ENCODE measurements at regions not wholly inside any gene's neighbourhood (a gene's known extent, or its start where the extent isn't known, plus 50 kb on each side); places are given as distances from the start of the nearest gene placed in this dataset.

DNA sequence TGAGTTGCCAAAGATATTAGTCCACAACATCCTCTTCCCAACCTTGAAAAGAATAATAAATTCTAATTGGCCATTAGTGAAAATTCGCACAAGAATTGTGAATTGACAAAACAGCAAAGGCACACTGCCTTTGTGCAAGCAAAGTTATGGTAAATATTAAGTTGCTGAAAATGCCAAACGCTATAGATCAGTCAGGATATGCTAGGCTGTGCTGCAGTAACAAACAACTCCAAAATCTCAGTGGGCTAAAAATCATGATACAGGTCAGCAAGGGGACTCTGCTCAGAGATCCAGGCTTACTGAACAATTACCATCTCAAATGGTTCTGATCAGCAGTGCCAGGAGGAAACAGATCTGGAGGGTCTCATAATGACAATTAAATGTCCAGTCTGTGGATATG is 238.0 kb upstream of the IGF1R start:
- no peaks in the 10 kb centered on the region for H3K4me1 ChIP-seq (ENCODE audit: insufficient read depth, low read length)
- Mint-ChIP-seq H3K36me3 (ENCODE audit: low read depth, unreplicated experiment) (peaks cover 4% of the 10 kb centered on the region), H3K9me3 (ENCODE audit: unreplicated experiment) (peaks cover 15% of the 10 kb centered on the region), H3K27me3 (ENCODE audit: low read depth, unreplicated experiment) (peaks cover 2% of the 10 kb centered on the region), H3K4me3 (ENCODE audit: unreplicated experiment) (no peak overlapping the region), H3K4me1 (ENCODE audit: low read depth, unreplicated experiment) (peaks cover 14% of the 10 kb centered on the region), H3K27ac (ENCODE audit: unreplicated experiment) (no peak overlapping the region)
- no peak overlapping the region for H3K4me3 ChIP-seq (ENCODE audit: insufficient read depth, low read depth, low read length)
- H4K20me1 ChIP-seq (ENCODE audit: insufficient read depth, low read length) = no peaks in the 10 kb centered on the region
- no peaks in the 10 kb centered on the region for H3K36me3 ChIP-seq (ENCODE audit: insufficient read depth, low read length)
- H3K27me3 ChIP-seq (ENCODE audit: insufficient read depth, low read length) = no peaks in the 10 kb centered on the region
- H2AFZ ChIP-seq (ENCODE audit: low read depth, low read length) = no peak overlapping the region
- FAIRE-seq (no peak), DNase-seq (ENCODE audit: low read depth) (no peak)
- TF ChIP-seq, protein P1, sequence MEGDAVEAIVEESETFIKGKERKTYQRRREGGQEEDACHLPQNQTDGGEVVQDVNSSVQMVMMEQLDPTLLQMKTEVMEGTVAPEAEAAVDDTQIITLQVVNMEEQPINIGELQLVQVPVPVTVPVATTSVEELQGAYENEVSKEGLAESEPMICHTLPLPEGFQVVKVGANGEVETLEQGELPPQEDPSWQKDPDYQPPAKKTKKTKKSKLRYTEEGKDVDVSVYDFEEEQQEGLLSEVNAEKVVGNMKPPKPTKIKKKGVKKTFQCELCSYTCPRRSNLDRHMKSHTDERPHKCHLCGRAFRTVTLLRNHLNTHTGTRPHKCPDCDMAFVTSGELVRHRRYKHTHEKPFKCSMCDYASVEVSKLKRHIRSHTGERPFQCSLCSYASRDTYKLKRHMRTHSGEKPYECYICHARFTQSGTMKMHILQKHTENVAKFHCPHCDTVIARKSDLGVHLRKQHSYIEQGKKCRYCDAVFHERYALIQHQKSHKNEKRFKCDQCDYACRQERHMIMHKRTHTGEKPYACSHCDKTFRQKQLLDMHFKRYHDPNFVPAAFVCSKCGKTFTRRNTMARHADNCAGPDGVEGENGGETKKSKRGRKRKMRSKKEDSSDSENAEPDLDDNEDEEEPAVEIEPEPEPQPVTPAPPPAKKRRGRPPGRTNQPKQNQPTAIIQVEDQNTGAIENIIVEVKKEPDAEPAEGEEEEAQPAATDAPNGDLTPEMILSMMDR (IDR thresholded peaks at IDR 0.05; ENCODE audit: insufficient read depth, low read depth, low read length) = no peak
- TF ChIP-seq EZH2 (IDR thresholded peaks at IDR 0.05; ENCODE audit: insufficient read depth, low read length) = no peak
- no peak overlapping the region for H3K27ac ChIP-seq (ENCODE audit: low read depth, low read length)
- no peaks in the 10 kb centered on the region for H3K79me2 ChIP-seq (ENCODE audit: insufficient read depth, low read length)
- no peaks in the 10 kb centered on the region for H3K9me3 ChIP-seq (ENCODE audit: insufficient read depth, low read depth, low read length)
- H3K9ac ChIP-seq (ENCODE audit: low read length) = no peak overlapping the region
- H3K4me2 ChIP-seq (ENCODE audit: low read length) = no peak overlapping the region

DNA sequence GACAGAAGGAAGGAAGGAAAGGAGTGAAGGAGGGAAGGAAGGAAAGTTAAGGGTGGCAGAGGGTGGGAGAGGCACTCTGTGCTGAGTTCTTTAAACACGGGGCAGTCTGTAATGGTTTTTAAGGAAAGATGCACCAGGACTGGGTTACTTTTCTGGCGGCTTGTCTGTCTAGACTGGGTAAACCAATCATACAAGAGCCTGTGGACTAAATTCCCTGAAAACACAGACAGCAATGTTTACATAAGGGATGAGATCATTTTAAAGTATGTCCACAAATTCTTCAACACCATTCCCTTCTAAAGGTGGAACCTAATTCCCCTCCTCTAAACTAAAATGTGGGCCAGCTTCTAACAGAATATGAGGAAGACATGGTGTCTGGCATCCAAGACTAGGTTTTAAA is 235.5 kb upstream of the IGF1R start:
- no peak overlapping the region for H3K9ac ChIP-seq (ENCODE audit: low read length)
- H3K4me1 Mint-ChIP-seq (ENCODE audit: low read depth, unreplicated experiment) = peaks cover 21% of the 10 kb centered on the region
- no peak overlapping the region for H3K27ac ChIP-seq (ENCODE audit: low read depth, low read length)
- DNase-seq (ENCODE audit: low read depth) (no peak), FAIRE-seq (no peak)
- H3K4me2 ChIP-seq (ENCODE audit: low read length) = no peak overlapping the region
- no peaks in the 10 kb centered on the region for H3K36me3 ChIP-seq (ENCODE audit: insufficient read depth, low read length)
- H2AFZ ChIP-seq (ENCODE audit: low read depth, low read length) = no peak overlapping the region
- H3K4me3 ChIP-seq (ENCODE audit: insufficient read depth, low read depth, low read length) = no peak overlapping the region
- H3K79me2 ChIP-seq (ENCODE audit: insufficient read depth, low read length) = no peaks in the 10 kb centered on the region
- peaks cover 7% of the 10 kb centered on the region for H3K27me3 Mint-ChIP-seq (ENCODE audit: low read depth, unreplicated experiment)
- H3K9me3 Mint-ChIP-seq (ENCODE audit: unreplicated experiment) = peaks cover 22% of the 10 kb centered on the region
- H3K4me3 Mint-ChIP-seq (ENCODE audit: unreplicated experiment) = no peak overlapping the region
- H3K4me1 ChIP-seq (ENCODE audit: insufficient read depth, low read length) = no peaks in the 10 kb centered on the region
- TF ChIP-seq, protein P1 (IDR thresholded peaks at IDR 0.05; ENCODE audit: insufficient read depth, low read depth, low read length) = no peak
- TF ChIP-seq EZH2 (IDR thresholded peaks at IDR 0.05; ENCODE audit: insufficient read depth, low read length) = no peak
- H3K36me3 Mint-ChIP-seq (ENCODE audit: low read depth, unreplicated experiment) = peaks cover 6% of the 10 kb centered on the region
- peak overlapping the region; percentile 73 for H3K27ac Mint-ChIP-seq (ENCODE audit: unreplicated experiment)
- no peaks in the 10 kb centered on the region for H3K9me3 ChIP-seq (ENCODE audit: insufficient read depth, low read depth, low read length)
- H4K20me1 ChIP-seq (ENCODE audit: insufficient read depth, low read length) = no peaks in the 10 kb centered on the region
- no peaks in the 10 kb centered on the region for H3K27me3 ChIP-seq (ENCODE audit: insufficient read depth, low read length)

DNA sequence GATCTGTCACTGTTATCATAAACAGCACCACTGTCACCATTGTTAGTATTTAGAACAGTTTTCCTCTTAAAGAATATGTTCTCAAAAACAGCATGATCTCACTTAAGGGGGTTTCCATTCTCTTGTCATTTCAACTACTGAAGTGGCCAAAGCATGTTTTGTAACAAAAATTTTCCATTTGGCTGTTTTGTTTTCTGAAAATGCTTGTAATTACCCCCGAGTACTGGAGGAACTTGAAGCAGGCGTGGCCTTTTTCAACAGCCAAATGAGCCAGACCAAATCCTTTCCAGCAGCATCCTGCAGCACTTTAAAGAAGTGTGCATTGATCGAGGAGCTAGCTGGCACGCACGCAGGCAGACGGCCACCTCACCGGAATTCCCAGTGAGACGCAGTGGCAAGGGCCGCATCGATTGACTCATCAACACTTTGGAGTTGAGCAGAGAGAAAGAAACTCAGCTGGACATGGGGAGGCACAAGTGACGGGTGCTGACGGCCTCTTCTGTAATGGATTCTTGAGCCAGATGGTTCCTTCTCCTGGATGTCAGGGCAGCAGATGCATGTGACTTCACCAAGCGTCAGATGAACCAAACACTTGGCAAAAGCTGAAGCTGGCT is 234.3 kb upstream of the IGF1R start:
- Histone ChIP-seq H3K4me1 (ENCODE audit: insufficient read depth, low read length) (no peaks in the 10 kb centered on the region), H3K27me3 (ENCODE audit: insufficient read depth, low read length) (no peaks in the 10 kb centered on the region), H3K9ac (ENCODE audit: low read length) (no peak overlapping the region), H3K4me2 (ENCODE audit: low read length) (no peak overlapping the region), H2AFZ (ENCODE audit: low read depth, low read length) (no peak overlapping the region), H3K36me3 (ENCODE audit: insufficient read depth, low read length) (no peaks in the 10 kb centered on the region), H4K20me1 (ENCODE audit: insufficient read depth, low read length) (no peaks in the 10 kb centered on the region), H3K9me3 (ENCODE audit: insufficient read depth, low read depth, low read length) (no peaks in the 10 kb centered on the region), H3K79me2 (ENCODE audit: insufficient read depth, low read length) (no peaks in the 10 kb centered on the region), H3K27ac (ENCODE audit: low read depth, low read length) (no peak overlapping the region), H3K4me3 (ENCODE audit: insufficient read depth, low read depth, low read length) (no peak overlapping the region)
- H3K27me3 Mint-ChIP-seq (ENCODE audit: low read depth, unreplicated experiment) = peaks cover 9% of the 10 kb centered on the region
- no peak for FAIRE-seq
- no peak overlapping the region for H3K4me3 Mint-ChIP-seq (ENCODE audit: unreplicated experiment)
- peaks cover 21% of the 10 kb centered on the region for H3K4me1 Mint-ChIP-seq (ENCODE audit: low read depth, unreplicated experiment)
- peaks cover 22% of the 10 kb centered on the region for H3K9me3 Mint-ChIP-seq (ENCODE audit: unreplicated experiment)
- TF ChIP-seq EZH2 (IDR thresholded peaks at IDR 0.05; ENCODE audit: insufficient read depth, low read length) = no peak
- TF ChIP-seq, protein P1 (IDR thresholded peaks at IDR 0.05; ENCODE audit: insufficient read depth, low read depth, low read length) = no peak
- peaks cover 6% of the 10 kb centered on the region for H3K36me3 Mint-ChIP-seq (ENCODE audit: low read depth, unreplicated experiment)
- peak overlapping the region; percentile 73 for H3K27ac Mint-ChIP-seq (ENCODE audit: unreplicated experiment)
- DNase-seq (ENCODE audit: low read depth) = no peak
